Fibroblast of lung (primary cell): ENCODE measurements at regions not wholly inside any gene's neighbourhood (a gene's known extent, or its start where the extent isn't known, plus 50 kb on each side); places are given as distances from the start of the nearest gene placed in this dataset.

ENCODE experiments used
- EZH2 ChIP-seq: IDR thresholded peaks from 2 replicates; pipeline ENCODE4 v1.5.1; 2012; ENCODE audit warnings: low read length, control low read depth, mild to moderate bottlenecking; ENCODE audit errors: missing control alignments
- TF ChIP-seq, protein P1 (sequence below), 2 donors: IDR thresholded peaks in 1 of 2; conservative IDR thresholded peaks in 1 of 2; 1 replicate in 1 of 2; 2 replicates in 1 of 2; pipeline ENCODE4 v1.5.1; 2011 to 2012; ENCODE audit warnings: low read length in 2 of 2, control low read depth in 1 of 2, inconsistent platforms in 1 of 2, low read depth in 1 of 2, mild to moderate bottlenecking in 1 of 2

DNA sequence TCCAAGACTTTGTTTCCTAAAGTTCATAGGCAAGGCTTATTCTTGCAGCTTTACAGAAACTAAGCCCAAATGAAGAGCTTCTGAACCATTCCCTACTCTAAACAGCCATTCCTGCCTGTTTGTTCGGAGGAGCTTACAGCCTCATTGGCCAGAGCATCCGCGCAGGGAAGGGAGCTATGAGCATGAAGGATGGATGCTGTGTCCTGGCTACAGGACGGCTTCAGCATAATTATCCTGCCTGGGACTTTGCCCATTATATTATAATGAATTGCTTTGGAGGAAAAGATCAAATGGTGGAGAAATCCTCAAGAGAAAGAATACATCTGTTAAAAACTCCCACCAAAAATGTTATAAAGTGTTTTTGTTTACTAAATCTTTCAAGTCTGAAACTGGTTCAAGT lies 378.2 kb upstream of the BTBD3 start:
- TF ChIP-seq EZH2 = no peak
- TF ChIP-seq, protein P1, sequence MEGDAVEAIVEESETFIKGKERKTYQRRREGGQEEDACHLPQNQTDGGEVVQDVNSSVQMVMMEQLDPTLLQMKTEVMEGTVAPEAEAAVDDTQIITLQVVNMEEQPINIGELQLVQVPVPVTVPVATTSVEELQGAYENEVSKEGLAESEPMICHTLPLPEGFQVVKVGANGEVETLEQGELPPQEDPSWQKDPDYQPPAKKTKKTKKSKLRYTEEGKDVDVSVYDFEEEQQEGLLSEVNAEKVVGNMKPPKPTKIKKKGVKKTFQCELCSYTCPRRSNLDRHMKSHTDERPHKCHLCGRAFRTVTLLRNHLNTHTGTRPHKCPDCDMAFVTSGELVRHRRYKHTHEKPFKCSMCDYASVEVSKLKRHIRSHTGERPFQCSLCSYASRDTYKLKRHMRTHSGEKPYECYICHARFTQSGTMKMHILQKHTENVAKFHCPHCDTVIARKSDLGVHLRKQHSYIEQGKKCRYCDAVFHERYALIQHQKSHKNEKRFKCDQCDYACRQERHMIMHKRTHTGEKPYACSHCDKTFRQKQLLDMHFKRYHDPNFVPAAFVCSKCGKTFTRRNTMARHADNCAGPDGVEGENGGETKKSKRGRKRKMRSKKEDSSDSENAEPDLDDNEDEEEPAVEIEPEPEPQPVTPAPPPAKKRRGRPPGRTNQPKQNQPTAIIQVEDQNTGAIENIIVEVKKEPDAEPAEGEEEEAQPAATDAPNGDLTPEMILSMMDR (conservative IDR thresholded peaks at IDR 0.05 in 1 of 2, IDR thresholded peaks at IDR 0.05 in 1 of 2; ENCODE audit: low read depth in 1 of 2, low read length in 2 of 2) = no peak
